HG02588 (cell line): ENCODE measurements at regions not wholly inside any gene's neighbourhood (a gene's known extent, or its start where the extent isn't known, plus 50 kb on each side); places are given as distances from the start of the nearest gene placed in this dataset.
"Not testable (repeated sequence)": the region's sequence is repeated elsewhere in the genome, so short reads cannot be mapped to it uniquely, and the experiment has no call there.

Source experiments
- ATAC-seq: cut with Tn5 transposase; IDR thresholded peaks from one replicate; pipeline ENCODE4 v1.9.1; 2021; ENCODE audit warnings: mild to moderate bottlenecking, moderate library complexity; ENCODE audit not compliant: unreplicated experiment

DNA sequence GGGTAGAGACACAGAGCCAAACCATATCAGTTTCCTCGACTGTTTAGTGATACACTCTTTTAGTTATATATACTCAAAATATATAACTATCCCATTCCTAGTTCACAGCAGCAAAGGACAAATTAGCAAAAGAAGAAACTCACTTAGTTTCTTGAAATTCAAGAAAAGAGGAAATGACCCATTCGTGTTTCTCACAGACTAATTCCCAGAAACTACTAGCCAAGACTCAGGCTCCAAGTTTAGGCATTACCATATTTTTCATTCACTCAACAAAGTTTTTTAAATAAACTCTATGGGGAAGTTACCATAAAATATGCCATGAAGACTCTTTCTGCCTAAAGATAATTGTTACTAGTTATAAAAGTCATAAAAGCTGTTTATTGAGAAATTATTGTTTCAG is 152.3 kb upstream of the DAAM1 start:
- ATAC-seq = no peak

DNA sequence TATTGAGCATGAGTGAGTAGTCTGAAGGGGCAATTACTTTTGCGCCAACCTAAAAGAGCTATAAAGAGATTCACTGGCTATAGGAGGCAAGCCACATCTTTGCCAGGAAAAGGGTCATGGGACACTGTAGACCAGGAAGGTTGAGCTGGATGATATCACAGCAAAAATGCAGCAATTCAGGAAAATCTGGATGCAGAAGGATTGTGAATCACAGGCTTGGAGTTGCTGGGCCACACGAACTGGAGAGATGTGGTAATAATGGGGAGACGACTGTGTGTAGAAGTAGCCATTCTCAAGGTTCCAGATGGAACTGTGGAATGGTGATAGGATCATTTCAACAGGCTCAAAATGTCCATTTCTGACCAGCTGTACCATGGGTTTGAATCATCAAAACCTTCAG is 151.4 kb upstream of the DAAM1 start:
- ATAC-seq = no peak

- no peak for ATAC-seq
These were observed 150.8 kb upstream of the DAAM1 start for GRCh38 chr14:59037620-59038019.

- no peak for ATAC-seq
These were observed 149.7 kb upstream of the DAAM1 start for GRCh38 chr14:59038746-59039145.

DNA sequence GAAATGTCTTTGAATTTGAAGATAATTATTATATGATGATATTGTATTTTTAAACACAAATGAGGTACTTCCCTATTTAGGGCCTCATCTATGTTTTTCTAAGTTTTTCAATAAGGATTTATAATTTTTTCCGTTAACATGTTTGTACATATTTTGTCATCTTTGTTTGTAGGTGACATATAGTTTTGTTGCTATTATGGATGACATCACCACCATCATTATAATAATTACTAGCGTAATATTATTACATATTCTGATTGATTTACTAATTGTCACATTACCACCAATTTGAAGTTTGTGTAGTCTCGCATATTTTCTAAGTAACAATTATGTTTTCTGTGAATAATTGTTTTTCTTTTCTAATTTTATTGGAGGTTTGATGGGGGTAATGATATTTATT is 147.2 kb upstream of the DAAM1 start:
- ATAC-seq = no peak

- no peak for ATAC-seq
These were observed 143.8 kb upstream of the DAAM1 start for GRCh38 chr14:59044707-59045106.

DNA sequence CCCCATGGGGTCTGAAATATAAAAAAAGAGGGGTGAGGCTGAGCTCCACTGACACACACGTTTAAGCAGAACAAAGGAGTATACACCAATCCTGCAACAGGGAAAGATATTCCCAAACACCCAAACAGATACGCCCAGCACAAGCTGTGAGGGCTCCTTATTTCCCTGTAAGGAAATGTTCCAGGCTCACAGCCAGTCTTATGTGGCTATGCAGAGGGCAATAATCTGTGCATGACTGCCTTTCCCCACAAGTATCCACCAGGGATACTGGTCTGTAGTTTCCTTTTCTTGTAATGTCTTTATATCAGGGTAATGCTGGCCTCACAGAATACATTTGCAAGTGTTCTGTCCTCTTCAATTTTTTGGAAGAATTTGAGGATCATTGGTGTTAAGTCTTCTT is 141.7 kb upstream of the DAAM1 start:
- no peak for ATAC-seq

- no peak for ATAC-seq
These were observed 133.5 kb upstream of the DAAM1 start for GRCh38 chr14:59055006-59055405.

GRCh38 chr14:59055439-59056045 is 132.9 kb upstream of the DAAM1 start:
- no peak for ATAC-seq

DNA sequence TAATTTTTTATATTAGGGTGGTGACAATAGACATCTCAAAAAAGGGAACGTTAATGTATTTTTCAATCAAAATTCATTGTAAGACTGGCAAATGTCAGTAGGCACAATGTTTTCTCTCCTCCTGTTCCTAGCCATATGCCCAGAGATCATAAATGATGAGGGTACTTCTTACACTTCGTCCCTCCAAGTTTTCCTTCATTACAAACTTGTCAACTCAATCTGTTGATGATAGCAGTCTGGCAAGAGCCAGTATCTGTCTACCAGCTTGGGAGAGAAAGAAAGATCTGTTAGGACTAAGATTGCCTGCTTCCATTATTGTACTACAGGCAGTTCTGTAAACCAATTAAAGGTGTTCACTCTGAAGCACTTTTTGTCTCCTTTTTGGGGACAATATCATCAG is 130.9 kb upstream of the DAAM1 start:
- no peak for ATAC-seq

DNA sequence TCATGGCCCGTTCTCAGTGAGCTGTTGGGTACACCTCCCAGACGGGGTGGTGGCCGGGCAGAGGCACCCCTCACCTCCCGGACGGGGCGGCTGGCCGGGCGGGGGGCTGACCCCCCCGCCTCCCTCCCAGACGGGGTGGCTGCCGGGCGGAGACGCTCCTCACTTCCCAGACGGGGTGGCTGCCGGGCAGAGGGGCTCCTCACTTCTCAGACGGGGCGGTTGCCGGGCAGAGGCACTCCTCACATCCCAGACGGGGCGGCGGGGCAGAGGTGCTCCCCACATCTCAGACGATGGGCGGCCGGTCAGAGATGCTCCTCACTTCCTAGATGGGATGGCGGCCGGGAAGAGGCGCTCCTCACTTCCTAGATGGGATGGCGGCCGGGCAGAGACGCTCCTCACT is 129.7 kb upstream of the DAAM1 start:
- ATAC-seq = not testable (repeated sequence)

DNA sequence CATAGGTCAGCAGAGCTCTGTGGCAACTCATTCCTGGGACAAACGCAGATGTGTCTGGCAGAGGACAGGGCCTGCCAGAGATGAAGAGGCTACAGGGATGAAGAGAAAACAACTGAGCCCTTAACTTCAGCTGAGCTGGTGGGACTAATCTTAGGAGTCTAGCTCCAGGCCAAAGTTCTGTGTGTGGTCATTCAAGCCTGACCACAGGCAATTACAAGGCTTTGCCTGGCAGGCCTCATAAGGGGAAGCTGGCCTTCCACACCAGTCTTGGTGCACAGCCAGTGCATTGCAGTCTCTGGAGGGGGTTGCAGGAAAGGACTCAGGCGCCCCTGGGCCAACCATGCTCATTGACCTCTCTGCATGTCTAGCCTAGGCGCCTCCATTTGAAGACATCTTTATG is 127.6 kb upstream of the DAAM1 start:
- ATAC-seq = no peak

DNA sequence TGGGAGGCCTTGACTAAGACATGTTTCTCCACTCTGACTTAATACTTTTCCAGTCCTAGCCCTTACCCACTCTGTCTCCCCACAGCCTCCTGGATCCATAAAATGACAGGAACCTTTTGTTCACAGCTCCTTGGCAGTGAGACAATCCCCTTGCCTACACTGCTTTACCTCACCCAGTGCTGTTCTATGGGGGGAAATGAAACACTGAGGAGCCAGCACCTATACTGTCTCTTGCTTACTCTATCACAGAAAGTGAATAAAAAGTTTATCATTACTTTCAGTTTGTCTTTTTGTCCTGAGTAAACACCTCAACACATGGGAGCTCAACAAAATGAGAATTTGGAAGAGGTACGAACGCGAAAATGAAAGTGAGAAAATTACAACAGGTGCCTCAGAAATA is 127.2 kb upstream of the DAAM1 start:
- ATAC-seq = no peak

DNA sequence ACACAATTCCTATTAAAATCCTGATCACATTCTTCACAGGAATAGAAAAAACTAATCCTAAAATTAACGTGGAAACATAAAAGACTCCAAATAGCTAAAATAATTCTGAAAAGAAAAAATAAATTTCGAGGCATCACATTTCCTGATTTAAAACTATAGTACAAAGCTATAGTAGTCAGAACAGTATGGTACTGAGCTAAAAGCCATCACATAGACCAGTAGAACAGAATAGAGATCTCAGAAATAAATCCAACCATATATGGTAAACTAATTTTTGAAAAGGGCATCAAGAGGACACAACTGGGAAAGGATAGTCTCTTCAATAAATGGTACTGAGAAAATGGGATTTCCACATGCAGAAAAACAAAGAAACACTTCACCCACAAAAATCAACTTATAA is 125.2 kb upstream of the DAAM1 start:
- ATAC-seq = no peak

GRCh38 chr14:59067127-59067894 is 121.2 kb upstream of the DAAM1 start:
- ATAC-seq = no peak

DNA sequence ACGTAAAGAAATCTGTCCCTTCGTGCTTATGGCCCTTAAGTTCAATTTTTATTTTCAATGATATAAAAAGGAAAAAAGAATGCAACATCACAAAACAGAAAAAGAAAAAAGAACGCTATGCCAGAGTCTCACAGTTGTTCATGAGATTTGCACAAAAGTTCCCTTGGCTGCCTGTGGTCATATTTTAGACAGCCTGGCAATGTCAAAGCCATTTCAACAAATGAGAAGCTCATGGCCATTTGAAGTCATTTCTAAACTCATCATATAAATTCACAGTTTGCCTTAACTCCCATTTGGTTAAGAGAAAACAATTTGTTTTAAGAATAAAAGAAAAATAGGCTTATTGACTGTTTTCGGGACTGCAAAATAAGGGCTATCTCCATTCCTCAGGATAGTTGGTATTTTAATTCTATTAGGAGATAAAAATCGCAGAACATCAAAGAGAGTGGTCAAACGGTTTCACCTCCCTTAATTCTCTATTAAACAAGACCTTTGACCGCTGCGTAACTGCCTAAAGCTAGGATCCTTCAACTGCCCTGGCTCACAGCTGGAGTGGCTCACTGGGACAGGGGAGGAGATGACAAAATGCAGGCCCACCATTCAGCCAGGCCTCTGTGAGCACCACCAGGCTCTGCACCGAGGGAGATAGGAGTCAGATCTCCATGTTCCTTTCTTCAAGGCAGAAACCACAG is 119.2 kb upstream of the DAAM1 start:
- ATAC-seq = no peak

DNA sequence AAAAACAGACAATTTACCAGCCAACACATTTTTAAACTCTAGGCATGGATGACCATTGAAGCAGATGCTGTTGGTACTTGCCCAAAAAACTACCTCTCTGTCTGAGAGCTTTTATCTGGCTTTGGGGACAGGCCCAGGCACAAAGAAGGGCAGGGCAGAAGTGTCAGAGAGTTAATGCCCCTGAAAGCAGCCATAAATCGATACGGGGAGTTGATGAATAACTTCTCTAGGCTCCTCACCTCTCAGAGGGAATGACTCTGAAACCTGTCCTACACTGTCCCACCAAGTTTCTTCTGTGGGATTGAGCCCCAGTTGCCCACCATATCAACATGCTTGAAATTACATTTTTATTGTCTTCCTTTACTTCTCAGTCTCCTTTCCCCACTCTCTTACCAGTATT is 113.0 kb upstream of the DAAM1 start:
- no peak for ATAC-seq

- ATAC-seq = no peak
These were observed 106.7 kb upstream of the DAAM1 start for GRCh38 chr14:59081720-59082119.

GRCh38 chr14:59085207-59085739 is 103.2 kb upstream of the DAAM1 start:
- no peak for ATAC-seq

- no peak for ATAC-seq
These were observed 102.1 kb upstream of the DAAM1 start for GRCh38 chr14:59086241-59086882.

DNA sequence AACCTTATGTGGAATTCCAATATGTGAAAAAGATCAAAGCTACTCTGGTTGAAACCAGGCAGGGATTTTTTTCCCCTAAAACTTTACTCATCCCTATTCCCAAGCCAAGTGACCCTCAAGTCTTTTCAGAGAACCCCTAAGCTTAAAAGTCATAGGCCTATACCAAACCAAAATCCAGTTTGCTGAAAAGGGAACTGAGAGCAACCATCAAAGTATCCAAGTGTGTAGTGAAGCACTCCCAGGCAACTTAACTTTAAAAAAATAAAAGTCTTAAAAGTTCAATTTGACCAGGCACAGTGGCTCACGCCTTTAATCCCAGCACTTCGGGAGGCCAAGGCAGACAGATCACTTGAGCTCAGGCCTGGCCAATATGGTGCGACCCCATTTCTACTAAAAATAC is 101.2 kb upstream of the DAAM1 start:
- ATAC-seq = no peak
